A673 (cell line): ENCODE measurements at regions not wholly inside any gene's neighbourhood (a gene's known extent, or its start where the extent isn't known, plus 50 kb on each side); places are given as distances from the start of the nearest gene placed in this dataset.

Experiments used
- BruUV-seq: library from RNA; stranded (reverse); fragments of 400-500 nt; replicated peaks from 2 replicates; lab custom pipeline; 2021; lab: Mats Ljungman, UMichigan
- CTCF ChIA-PET: fragments of 300-600 bp; sonication (Branson Sonifier 250); formaldehyde crosslinking; loops from one replicate; lab custom pipeline; 2022; ENCODE audit warnings: antibody characterized with exemption; lab: Charles Lee
- POLR2A ChIA-PET: fragments of 300-600 bp; sonication (Branson Sonifier 250); formaldehyde crosslinking; loops from one replicate; lab custom pipeline; 2022; ENCODE audit warnings: antibody characterized with exemption; ENCODE audit not compliant: low non-redundant PET; lab: Charles Lee
- DNase-seq: peaks from one replicate; pipeline ENCODE4 v3.0.0-alpha.2; 2015; ENCODE audit warnings: low spot score
- H3K27ac ChIP-seq: fragments of 200-600 bp; sonication (generic); 2 replicates; pipeline ENCODE4 v1.5.1; 2016; ENCODE audit warnings: mixed run types, low read depth, mild to moderate bottlenecking, mixed read lengths, antibody characterized with exemption, low read length; ENCODE audit not compliant: poor library complexity, severe bottlenecking
- H3K27me3 ChIP-seq: fragments of 200-600 bp; sonication (generic); replicated peaks from 2 replicates; pipeline ENCODE4 v1.6.1; 2017; ENCODE audit warnings: mixed run types, low read depth, mild to moderate bottlenecking, mixed read lengths, antibody characterized with exemption, low read length; ENCODE audit not compliant: insufficient read depth, poor library complexity
- H3K36me3 ChIP-seq: fragments of 200-600 bp; sonication (generic); 2 replicates; pipeline ENCODE4 v1.6.1; 2016; ENCODE audit warnings: mixed run types, mild to moderate bottlenecking, mixed read lengths, antibody characterized with exemption, low read length; ENCODE audit not compliant: insufficient read depth, poor library complexity, severe bottlenecking
- H3K4me1 ChIP-seq: fragments of 200-600 bp; sonication (generic); 2 replicates; pipeline ENCODE4 v1.6.1; 2017; ENCODE audit warnings: mixed run types, mild to moderate bottlenecking, mixed read lengths, antibody characterized with exemption, low read length; ENCODE audit not compliant: insufficient read depth, poor library complexity, severe bottlenecking
- H3K4me3 ChIP-seq: fragments of 200-600 bp; sonication (generic); 2 replicates; pipeline ENCODE4 v1.5.1; 2016; ENCODE audit warnings: low read depth, mixed run types, mild to moderate bottlenecking, mixed read lengths, low read length; ENCODE audit not compliant: poor library complexity, severe bottlenecking
- H3K9me3 ChIP-seq: fragments of 200-600 bp; sonication (generic); 2 replicates; pipeline ENCODE4 v1.6.1; 2016; ENCODE audit warnings: mixed run types, low read depth, mild to moderate bottlenecking, mixed read lengths, antibody characterized with exemption, low read length; ENCODE audit not compliant: poor library complexity, severe bottlenecking
- EZH2 ChIP-seq: fragments of 200-600 bp; sonication (generic); IDR thresholded peaks from 2 replicates; pipeline ENCODE4 v1.6.1; 2017; ENCODE audit warnings: borderline replicate concordance, low read depth, mild to moderate bottlenecking, mixed read lengths, antibody characterized with exemption, low read length; ENCODE audit not compliant: poor library complexity, severe bottlenecking
- intact Hi-C: fragments of 100-400 bp; cut with micrococcal nuclease; formaldehyde crosslinking; loops from one replicate; pipeline ENCODE4 v1.10.0; 2022; ENCODE audit not compliant: unreplicated experiment
- TF ChIP-seq, protein P1 (sequence below): fragments of 300-800, 200-600 bp; sonication (generic); conservative IDR thresholded peaks from 2 replicates; pipeline ENCODE4 v1.5.1; 2017; ENCODE audit warnings: low read depth, mild to moderate bottlenecking, antibody characterized with exemption, low read length, moderate library complexity, mixed read lengths

DNA sequence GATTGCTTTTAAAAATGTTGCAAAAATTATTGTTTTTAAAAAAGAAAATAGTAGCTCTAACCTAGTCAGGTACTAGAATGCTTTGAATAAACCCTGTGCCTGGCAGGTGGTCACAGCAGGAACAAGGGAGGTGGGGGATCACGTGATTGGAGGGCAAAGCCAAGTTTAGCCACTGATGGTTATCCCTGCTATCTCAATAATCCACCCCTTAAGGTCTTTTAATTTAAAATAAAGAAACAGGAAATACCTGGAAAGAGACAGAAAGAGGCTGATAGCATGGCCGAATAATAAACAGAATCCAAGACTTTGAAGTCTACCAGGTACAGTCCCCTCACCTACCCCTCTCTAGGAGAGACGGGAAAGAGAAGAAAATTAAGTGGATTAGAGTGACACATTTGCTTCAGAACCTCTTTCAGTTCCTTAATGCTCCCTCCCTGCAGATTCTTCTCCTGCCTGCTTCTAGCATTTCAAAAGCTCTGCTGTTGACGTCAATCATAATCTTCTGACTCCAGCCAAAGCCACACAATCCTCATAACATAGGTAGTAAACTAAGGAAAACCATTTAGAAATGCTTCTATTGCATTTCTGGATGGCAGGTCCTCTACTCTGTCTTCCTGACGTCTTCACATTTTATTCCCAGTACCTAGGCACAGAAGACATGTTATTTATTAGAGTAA, 303.4 kb upstream of the MME start:
- no peaks in the 10 kb centered on the region for H3K36me3 ChIP-seq
- intact Hi-C loops, result no loop called here
- H3K4me3 ChIP-seq, result no peak overlapping the region
- POLR2A ChIA-PET, result no interaction called here
- TF ChIP-seq, protein P1, sequence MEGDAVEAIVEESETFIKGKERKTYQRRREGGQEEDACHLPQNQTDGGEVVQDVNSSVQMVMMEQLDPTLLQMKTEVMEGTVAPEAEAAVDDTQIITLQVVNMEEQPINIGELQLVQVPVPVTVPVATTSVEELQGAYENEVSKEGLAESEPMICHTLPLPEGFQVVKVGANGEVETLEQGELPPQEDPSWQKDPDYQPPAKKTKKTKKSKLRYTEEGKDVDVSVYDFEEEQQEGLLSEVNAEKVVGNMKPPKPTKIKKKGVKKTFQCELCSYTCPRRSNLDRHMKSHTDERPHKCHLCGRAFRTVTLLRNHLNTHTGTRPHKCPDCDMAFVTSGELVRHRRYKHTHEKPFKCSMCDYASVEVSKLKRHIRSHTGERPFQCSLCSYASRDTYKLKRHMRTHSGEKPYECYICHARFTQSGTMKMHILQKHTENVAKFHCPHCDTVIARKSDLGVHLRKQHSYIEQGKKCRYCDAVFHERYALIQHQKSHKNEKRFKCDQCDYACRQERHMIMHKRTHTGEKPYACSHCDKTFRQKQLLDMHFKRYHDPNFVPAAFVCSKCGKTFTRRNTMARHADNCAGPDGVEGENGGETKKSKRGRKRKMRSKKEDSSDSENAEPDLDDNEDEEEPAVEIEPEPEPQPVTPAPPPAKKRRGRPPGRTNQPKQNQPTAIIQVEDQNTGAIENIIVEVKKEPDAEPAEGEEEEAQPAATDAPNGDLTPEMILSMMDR, result no peak
- no peak for TF ChIP-seq EZH2
- BruUV-seq, result no TSS peak
- H3K4me1 ChIP-seq, result no peaks in the 10 kb centered on the region
- H3K9me3 ChIP-seq, result no peaks in the 10 kb centered on the region
- H3K27me3 ChIP-seq, result no peaks in the 10 kb centered on the region
- DNase-seq, result no peak
- CTCF ChIA-PET, result no interaction called here
- H3K27ac ChIP-seq, result no peak overlapping the region

DNA sequence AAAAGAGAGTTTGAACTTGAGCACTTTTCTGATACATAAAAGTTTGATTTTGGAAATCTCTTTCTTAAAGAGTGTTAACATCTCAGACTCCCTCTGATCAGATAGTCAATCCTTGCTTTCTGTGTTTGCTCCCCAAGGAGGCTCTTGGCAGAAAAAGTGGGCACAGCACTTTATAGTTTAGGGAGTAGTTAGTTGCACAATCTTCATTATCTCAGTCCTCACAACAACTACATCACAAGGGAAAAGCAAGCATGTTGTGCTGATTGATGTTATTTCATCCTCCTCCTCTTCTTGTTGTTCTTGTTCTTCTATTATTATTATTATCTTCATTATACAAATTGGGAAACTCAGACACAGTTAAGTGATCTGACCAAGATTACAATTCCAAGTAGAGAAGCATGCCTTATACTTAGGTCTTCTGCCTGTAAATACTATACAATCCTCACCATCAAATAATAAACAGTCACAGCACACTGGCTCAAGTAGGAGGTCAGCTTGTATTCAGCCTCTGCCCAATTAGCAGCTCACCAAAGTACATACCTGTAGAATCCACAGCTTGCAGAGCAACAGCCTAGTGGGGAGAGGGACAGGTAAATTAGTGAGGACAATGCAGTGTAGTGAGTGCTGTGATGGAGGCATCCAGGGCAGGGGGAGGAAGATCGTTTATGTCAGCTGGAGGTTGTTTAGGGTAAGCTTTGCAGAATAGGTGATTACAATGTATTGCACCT, 304.1 kb upstream of the MME start:
- intact Hi-C loops, result no loop called here
- Histone ChIP-seq H3K27ac (no peak overlapping the region), H3K4me1 (no peaks in the 10 kb centered on the region), H3K9me3 (no peaks in the 10 kb centered on the region), H3K36me3 (no peaks in the 10 kb centered on the region), H3K4me3 (no peak overlapping the region), H3K27me3 (no peaks in the 10 kb centered on the region)
- ChIA-PET CTCF (no interaction called here), POLR2A (no interaction called here)
- TF ChIP-seq, protein P1, result no peak
- TF ChIP-seq EZH2, result no peak
- no peak for DNase-seq
- BruUV-seq, result no TSS peak

GRCh38 chr3:154766765-154767503, 313.2 kb upstream of the MME start:
- no peaks in the 10 kb centered on the region for H3K9me3 ChIP-seq
- BruUV-seq, result no TSS peak
- no peak for TF ChIP-seq EZH2
- TF ChIP-seq, protein P1, result no peak
- DNase-seq, result no peak
- intact Hi-C loops, result no loop called here
- H3K4me3 ChIP-seq, result no peak overlapping the region
- CTCF ChIA-PET, result no interaction called here
- H3K27me3 ChIP-seq, result no peaks in the 10 kb centered on the region
- POLR2A ChIA-PET, result no interaction called here
- H3K36me3 ChIP-seq, result no peaks in the 10 kb centered on the region
- no peak overlapping the region for H3K27ac ChIP-seq
- peaks cover 5% of the 10 kb centered on the region for H3K4me1 ChIP-seq
